ENCODE measurements at regions not wholly inside any gene's neighbourhood (a gene's known extent, or its start where the extent isn't known, plus 50 kb on each side); places are given as distances from the start of the nearest gene placed in this dataset.

GRCh38 chr2:18836436-18836835 is 247.1 kb upstream of the NT5C1B start:
- Histone ChIP-seq H3K9me3 (ENCODE audit: low read length) (no peaks in the 10 kb centered on the region), H3K4me3 (ENCODE audit: low read length) (no peak overlapping the region), H4K20me1 (ENCODE audit: insufficient read depth) (no peaks in the 10 kb centered on the region), H2AFZ (ENCODE audit: low read depth, low read length) (no peak overlapping the region), H3K27ac (ENCODE audit: low read length) (no peak overlapping the region), H3F3A (ENCODE audit: insufficient read depth, low read length, poor library complexity, severe bottlenecking) (no peaks in the 10 kb centered on the region), H3K9me2 (ENCODE audit: insufficient read depth, low read length) (no peaks in the 10 kb centered on the region), H3K79me2 (replicated peaks; ENCODE audit: insufficient read depth, low read length) (no peaks in the 10 kb centered on the region), H3K36me3 (ENCODE audit: insufficient read depth, low read length) (no peaks in the 10 kb centered on the region), H3K27me3 (ENCODE audit: insufficient read depth, low read depth, low read length) (no peaks in the 10 kb centered on the region), H3K4me2 (ENCODE audit: low read length) (no peak overlapping the region), H3K9ac (ENCODE audit: low read length) (no peak overlapping the region)
- TF ChIP-seq EP300 (conservative IDR thresholded peaks at IDR 0.05; ENCODE audit: poor library complexity, severe bottlenecking) = no peak
- no peak for TF ChIP-seq TAF1 (IDR thresholded peaks at IDR 0.05; ENCODE audit: low read depth)
- TF ChIP-seq, protein P1, sequence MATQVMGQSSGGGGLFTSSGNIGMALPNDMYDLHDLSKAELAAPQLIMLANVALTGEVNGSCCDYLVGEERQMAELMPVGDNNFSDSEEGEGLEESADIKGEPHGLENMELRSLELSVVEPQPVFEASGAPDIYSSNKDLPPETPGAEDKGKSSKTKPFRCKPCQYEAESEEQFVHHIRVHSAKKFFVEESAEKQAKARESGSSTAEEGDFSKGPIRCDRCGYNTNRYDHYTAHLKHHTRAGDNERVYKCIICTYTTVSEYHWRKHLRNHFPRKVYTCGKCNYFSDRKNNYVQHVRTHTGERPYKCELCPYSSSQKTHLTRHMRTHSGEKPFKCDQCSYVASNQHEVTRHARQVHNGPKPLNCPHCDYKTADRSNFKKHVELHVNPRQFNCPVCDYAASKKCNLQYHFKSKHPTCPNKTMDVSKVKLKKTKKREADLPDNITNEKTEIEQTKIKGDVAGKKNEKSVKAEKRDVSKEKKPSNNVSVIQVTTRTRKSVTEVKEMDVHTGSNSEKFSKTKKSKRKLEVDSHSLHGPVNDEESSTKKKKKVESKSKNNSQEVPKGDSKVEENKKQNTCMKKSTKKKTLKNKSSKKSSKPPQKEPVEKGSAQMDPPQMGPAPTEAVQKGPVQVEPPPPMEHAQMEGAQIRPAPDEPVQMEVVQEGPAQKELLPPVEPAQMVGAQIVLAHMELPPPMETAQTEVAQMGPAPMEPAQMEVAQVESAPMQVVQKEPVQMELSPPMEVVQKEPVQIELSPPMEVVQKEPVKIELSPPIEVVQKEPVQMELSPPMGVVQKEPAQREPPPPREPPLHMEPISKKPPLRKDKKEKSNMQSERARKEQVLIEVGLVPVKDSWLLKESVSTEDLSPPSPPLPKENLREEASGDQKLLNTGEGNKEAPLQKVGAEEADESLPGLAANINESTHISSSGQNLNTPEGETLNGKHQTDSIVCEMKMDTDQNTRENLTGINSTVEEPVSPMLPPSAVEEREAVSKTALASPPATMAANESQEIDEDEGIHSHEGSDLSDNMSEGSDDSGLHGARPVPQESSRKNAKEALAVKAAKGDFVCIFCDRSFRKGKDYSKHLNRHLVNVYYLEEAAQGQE (IDR thresholded peaks at IDR 0.05; ENCODE audit: borderline replicate concordance) = no peak
- TF ChIP-seq POLR2AphosphoS5 (IDR thresholded peaks at IDR 0.05) = no peak
- no peak for TF ChIP-seq EZH2 (IDR thresholded peaks at IDR 0.05; ENCODE audit: borderline replicate concordance, insufficient read depth, low read length, poor library complexity, severe bottlenecking)
- no peak for TF ChIP-seq RAD21 (conservative IDR thresholded peaks at IDR 0.05)
- no peak for TF ChIP-seq CTCF (IDR thresholded peaks at IDR 0.05; ENCODE audit: poor library complexity, severe bottlenecking)
- TF ChIP-seq MXI1 (conservative IDR thresholded peaks at IDR 0.05; ENCODE audit: poor library complexity, severe bottlenecking) = no peak

- Histone ChIP-seq H3K27ac (ENCODE audit: low read length) (no peak overlapping the region), H3K4me2 (ENCODE audit: low read length) (no peak overlapping the region), H3K9ac (ENCODE audit: low read length) (no peak overlapping the region)
Measured at GRCh38 chr2:18835787-18836186, 246.4 kb upstream of the NT5C1B start.

More at GRCh38 chr2:18835787-18836186, 246.4 kb upstream of the NT5C1B start:
- no peaks in the 10 kb centered on the region for H4K20me1 ChIP-seq (ENCODE audit: insufficient read depth)
- no peaks in the 10 kb centered on the region for H3K9me2 ChIP-seq (ENCODE audit: insufficient read depth, low read length)
- H3K9me3 ChIP-seq (ENCODE audit: low read length) = no peaks in the 10 kb centered on the region
- no peak overlapping the region for H3K4me3 ChIP-seq (ENCODE audit: low read length)
- no peaks in the 10 kb centered on the region for H3K36me3 ChIP-seq (ENCODE audit: insufficient read depth, low read length)
- TF ChIP-seq POLR2AphosphoS5 (IDR thresholded peaks at IDR 0.05) = no peak
- no peak for TF ChIP-seq TAF1 (IDR thresholded peaks at IDR 0.05; ENCODE audit: low read depth)
- TF ChIP-seq, protein P1 (IDR thresholded peaks at IDR 0.05; ENCODE audit: borderline replicate concordance) = no peak
- TF ChIP-seq CTCF (IDR thresholded peaks at IDR 0.05; ENCODE audit: poor library complexity, severe bottlenecking) = no peak
- TF ChIP-seq MXI1 (conservative IDR thresholded peaks at IDR 0.05; ENCODE audit: poor library complexity, severe bottlenecking) = no peak
- TF ChIP-seq RAD21 (conservative IDR thresholded peaks at IDR 0.05) = no peak
- no peaks in the 10 kb centered on the region for H3K27me3 ChIP-seq (ENCODE audit: insufficient read depth, low read depth, low read length)
- no peaks in the 10 kb centered on the region for H3K79me2 ChIP-seq (replicated peaks; ENCODE audit: insufficient read depth, low read length)
- no peak overlapping the region for H2AFZ ChIP-seq (ENCODE audit: low read depth, low read length)
- no peaks in the 10 kb centered on the region for H3F3A ChIP-seq (ENCODE audit: insufficient read depth, low read length, poor library complexity, severe bottlenecking)

Data from neural cell (in vitro differentiated cells).